Spleen (tissue), 11 donors: ENCODE measurements at regions not wholly inside any gene's neighbourhood (a gene's known extent, or its start where the extent isn't known, plus 50 kb on each side); places are given as distances from the start of the nearest gene placed in this dataset.

Source experiments
- DNase-seq: peaks from one replicate; pipeline ENCODE4 v3.0.0-alpha.2; 2020
- H3K27ac ChIP-seq, 8 donors: fragments of 200-600 bp; sonication (generic) in 7 of 8; 1 replicate in 4 of 8; 2 replicates in 4 of 8; pipeline versions ENCODE4 v1.5.0 to v1.8.0; 2016 to 2021; ENCODE audit warnings: inconsistent platforms in 4 of 8, mild to moderate bottlenecking in 4 of 8, moderate library complexity in 1 of 8
- H3K27me3 ChIP-seq, 7 donors: fragments of 200-600 bp; sonication (generic) in 6 of 7; replicated peaks in 1 of 7; 1 replicate in 4 of 7; 2 replicates in 3 of 7; pipeline versions ENCODE4 v1.5.0 to v1.8.0; 2016 to 2021; ENCODE audit warnings: inconsistent platforms in 3 of 7, mild to moderate bottlenecking in 1 of 7
- H3K36me3 ChIP-seq, 6 donors: fragments of 200-600 bp; sonication (generic) in 5 of 6; 1 replicate in 4 of 6; 2 replicates in 2 of 6; pipeline versions ENCODE4 v1.5.0 to v1.8.0; 2016 to 2021; ENCODE audit warnings: inconsistent platforms in 2 of 6
- H3K4me1 ChIP-seq, 6 donors: fragments of 200-600 bp; sonication (generic) in 5 of 6; 1 replicate in 3 of 6; 2 replicates in 3 of 6; pipeline versions ENCODE4 v1.5.0 to v1.8.0; 2016 to 2021; ENCODE audit warnings: inconsistent platforms in 3 of 6
- H3K4me3 ChIP-seq, 8 donors: fragments of 200-600 bp; sonication (generic) in 7 of 8; 1 replicate in 4 of 8; 2 replicates in 4 of 8; pipeline versions ENCODE4 v1.5.0 to v1.8.0; 2016 to 2021; ENCODE audit warnings: inconsistent platforms in 4 of 8, mild to moderate bottlenecking in 4 of 8, moderate library complexity in 2 of 8
- H3K9me3 ChIP-seq, 8 donors: fragments of 200-600 bp; sonication (generic) in 7 of 8; 1 replicate in 4 of 8; 2 replicates in 4 of 8; pipeline versions ENCODE4 v1.5.0 to v1.8.0; 2016 to 2021; ENCODE audit warnings: inconsistent platforms in 4 of 8
- CTCF ChIP-seq, 11 experiments: fragments of 200-600 bp in 7 of 11; fragments of 450-650 bp in 4 of 11; sonication (generic) in 4 of 11; IDR thresholded peaks in 8 of 11; conservative IDR thresholded peaks in 3 of 11; 1 replicate in 7 of 11; 2 replicates in 4 of 11; pipeline versions ENCODE4 v1.4.0 to v1.8.0; 2016 to 2021; ENCODE audit warnings: antibody characterized with exemption in 11 of 11, inconsistent platforms in 4 of 11, mild to moderate bottlenecking in 1 of 11
- POLR2A ChIP-seq, 3 donors: fragments of 450-650 bp; IDR thresholded peaks; one replicate each; pipeline ENCODE4 v1.5.1; 2017; ENCODE audit warnings: antibody characterized with exemption in 3 of 3, mild to moderate bottlenecking in 1 of 3
- POLR2AphosphoS5 ChIP-seq, 3 donors: sonication (generic); formaldehyde crosslinking; IDR thresholded peaks; one replicate each; pipeline ENCODE4 v1.5.1; 2017; ENCODE audit warnings: antibody characterized with exemption in 3 of 3
- WGBS, 5 donors: extraction: QIAGEN DNeasy Blood & Tissue Kit in 3 of 5; methylation state at CpG; one replicate each; pipeline versions ENCODE4 v1.1.5 to v1.1.7; 2013 to 2018; 5-methylcytosine and 5-hydroxymethylcytosine counted together
- intact Hi-C: fragments of 100-400 bp; cut with DNase I; formaldehyde crosslinking; loops from one replicate; pipeline ENCODE4 v1.15.0; 2023; ENCODE audit warnings: low total_unique reads
- donor health status: healthy with polysubstance abuse.
- donor health status: DM: no; HTN: no; CAD: no; lungs with moderate emphysema.
- donor health status: DM: no; HTN: no; CAD: no.
- donor health status: Bipolar disorder and iron deficiency.
- donor health status: healthy.
- donor health status: DM: no; HTN: no; CAD: no.
- donor health status: DM: yes; HTN: yes; CAD: no.

GRCh38 chr12:33639975-33640374 lies 200.4 kb upstream of the SYT10 start:
- Histone ChIP-seq H3K27ac (no peak overlapping the region), H3K4me3 (no peak overlapping the region), H3K27me3 (no peaks in the 10 kb centered on the region), H3K36me3 (no peaks in the 10 kb centered on the region), H3K9me3 (peaks cover 0 to 6% (median 0%) of the 10 kb centered on the region in 8 donors), H3K4me1 (no peaks in the 10 kb centered on the region)
- intact Hi-C loops = no loop called here
- no peak for TF ChIP-seq CTCF (IDR thresholded peaks at IDR 0.05 in 8 of 11, conservative IDR thresholded peaks at IDR 0.05 in 3 of 11)
- TF ChIP-seq POLR2A (IDR thresholded peaks at IDR 0.05) = no peak
- TF ChIP-seq POLR2AphosphoS5 (IDR thresholded peaks at IDR 0.05) = no peak
- DNase-seq = no peak
- WGBS, 5 donors = 63 to 97% (median 91%) methylated on average over 2 of the region's 2 CpGs

GRCh38 chr12:33649992-33650391 lies 210.4 kb upstream of the SYT10 start:
- Histone ChIP-seq H3K4me1 (no peaks in the 10 kb centered on the region), H3K9me3 (peaks cover 0 to 21% (median 6%) of the 10 kb centered on the region in 8 donors), H3K36me3 (no peaks in the 10 kb centered on the region), H3K4me3 (no peak overlapping the region), H3K27ac (no peak overlapping the region), H3K27me3 (no peaks in the 10 kb centered on the region)
- 78 to 84% (median 81%) methylated on average over 4 of the region's 4 CpGs for WGBS, 5 donors
- TF ChIP-seq POLR2AphosphoS5 (IDR thresholded peaks at IDR 0.05) (no peak), POLR2A (IDR thresholded peaks at IDR 0.05) (no peak), CTCF (IDR thresholded peaks at IDR 0.05 in 8 of 11, conservative IDR thresholded peaks at IDR 0.05 in 3 of 11) (no peak)
- DNase-seq = no peak
- intact Hi-C loops = no loop called here

GRCh38 chr12:33650832-33651231 lies 211.2 kb upstream of the SYT10 start:
- intact Hi-C loops = no loop called here
- DNase-seq = no peak
- peaks cover 0 to 21% (median 6%) of the 10 kb centered on the region in 8 donors for H3K9me3 ChIP-seq
- no peaks in the 10 kb centered on the region for H3K36me3 ChIP-seq
- no peak overlapping the region for H3K27ac ChIP-seq
- no peak for TF ChIP-seq POLR2AphosphoS5 (IDR thresholded peaks at IDR 0.05)
- TF ChIP-seq CTCF (IDR thresholded peaks at IDR 0.05 in 8 of 11, conservative IDR thresholded peaks at IDR 0.05 in 3 of 11) = no peak
- TF ChIP-seq POLR2A (IDR thresholded peaks at IDR 0.05) = no peak
- no peaks in the 10 kb centered on the region for H3K4me1 ChIP-seq
- H3K4me3 ChIP-seq = no peak overlapping the region
- H3K27me3 ChIP-seq = no peaks in the 10 kb centered on the region

- WGBS, 5 donors = 86 to 93% (median 88%) methylated on average over 3 of the region's 3 CpGs
- H3K27ac ChIP-seq = no peak overlapping the region
- no peaks in the 10 kb centered on the region for H3K27me3 ChIP-seq
- TF ChIP-seq POLR2A (IDR thresholded peaks at IDR 0.05) (no peak), CTCF (IDR thresholded peaks at IDR 0.05 in 8 of 11, conservative IDR thresholded peaks at IDR 0.05 in 3 of 11) (no peak), POLR2AphosphoS5 (IDR thresholded peaks at IDR 0.05) (no peak)
- no peak for DNase-seq
- intact Hi-C loops = no loop called here
- H3K4me1 ChIP-seq = no peaks in the 10 kb centered on the region
- H3K9me3 ChIP-seq = peaks cover 0 to 20% (median 6%) of the 10 kb centered on the region in 8 donors
- H3K36me3 ChIP-seq = no peaks in the 10 kb centered on the region
- no peak overlapping the region for H3K4me3 ChIP-seq
These were observed 213.7 kb upstream of the SYT10 start for GRCh38 chr12:33653362-33653761.
